B cell (primary cell): ENCODE measurements at regions not wholly inside any gene's neighbourhood (a gene's known extent, or its start where the extent isn't known, plus 50 kb on each side); places are given as distances from the start of the nearest gene placed in this dataset.

Experiments used
- ATAC-seq: fragments of 200-7000 bp; cut with Tn5 transposase; one replicate; pipeline ENCODE4 v1.10.0; 2021; ENCODE audit warnings: low read depth, mild to moderate bottlenecking, moderate number of reproducible peaks, moderate library complexity
- CTCF ChIA-PET: fragments of 350-600 bp; sonication (Branson Sonifier 250); formaldehyde crosslinking; loops from one replicate; lab custom pipeline; 2021; ENCODE audit warnings: antibody characterized with exemption, inconsistent platforms; lab: Charles Lee
- POLR2A ChIA-PET: fragments of 350-600 bp; sonication (Branson Sonifier 250); formaldehyde crosslinking; loops from one replicate; lab custom pipeline; 2021; ENCODE audit warnings: antibody characterized with exemption; lab: Charles Lee
- DNase-seq: peaks from one replicate; pipeline ENCODE4 v3.0.0; 2013
- H2AFZ ChIP-seq: 2 replicates; pipeline ENCODE4 v1.6.1; 2012; ENCODE audit warnings: mild to moderate bottlenecking, low read depth, low read length; ENCODE audit not compliant: insufficient read depth, poor library complexity, severe bottlenecking
- H3K27ac ChIP-seq, 2 donors: 1 replicate in 1 of 2; 2 replicates in 1 of 2; pipeline ENCODE4 v1.5.1; 2012 to 2013; ENCODE audit warnings: low read length in 2 of 2, mild to moderate bottlenecking in 2 of 2, moderate library complexity in 1 of 2
- H3K27me3 ChIP-seq, 4 experiments: fragments of 200-600 bp in 1 of 4; sonication (generic) in 1 of 4; replicated peaks in 1 of 4; 1 replicate in 2 of 4; 2 replicates in 2 of 4; pipeline versions ENCODE4 v1.6.1 to v1.7.0; 2013 to 2016; ENCODE audit warnings: low read length in 3 of 4, mild to moderate bottlenecking in 2 of 4, mixed read lengths in 1 of 4, moderate library complexity in 1 of 4; ENCODE audit not compliant: insufficient read depth in 4 of 4, control insufficient read depth in 3 of 4; ENCODE audit errors: control extremely low read depth in 1 of 4
- H3K36me3 ChIP-seq, 2 experiments: replicated peaks in 1 of 2; 1 replicate in 1 of 2; 2 replicates in 1 of 2; pipeline versions ENCODE4 v1.6.1 to v1.7.1; 2013; ENCODE audit warnings: low read length in 1 of 2; ENCODE audit not compliant: insufficient read depth in 2 of 2, control insufficient read depth in 1 of 2; ENCODE audit errors: control extremely low read depth in 1 of 2, extremely low read depth in 1 of 2
- H3K4me1 ChIP-seq, 2 donors: fragments of 200-600 bp in 1 of 2; sonication (generic) in 1 of 2; 1 replicate in 1 of 2; 2 replicates in 1 of 2; pipeline versions ENCODE4 v1.5.1 to v1.6.1; 2013 to 2017; ENCODE audit warnings: low read length in 2 of 2; ENCODE audit not compliant: control insufficient read depth in 2 of 2, insufficient read depth in 2 of 2
- H3K4me2 ChIP-seq: replicated peaks from 2 replicates; pipeline ENCODE3; 2012; ENCODE audit warnings: mild to moderate bottlenecking, low read depth, low read length; ENCODE audit not compliant: poor library complexity, severe bottlenecking
- H3K4me3 ChIP-seq, 5 experiments: fragments of 200-600 bp in 1 of 5; sonication (generic) in 1 of 5; 1 replicate in 3 of 5; 2 replicates in 2 of 5; pipeline versions ENCODE4 v1.5.1 to v1.7.0; 2011 to 2016; ENCODE audit warnings: low read length in 4 of 5, mild to moderate bottlenecking in 4 of 5, low read depth in 2 of 5, control low read depth in 1 of 5, moderate library complexity in 1 of 5; ENCODE audit not compliant: insufficient read depth in 1 of 5; ENCODE audit errors: control extremely low read depth in 1 of 5, extremely low read depth in 1 of 5
- H3K79me2 ChIP-seq: fragments of 200-600 bp; sonication (generic); one replicate; pipeline ENCODE4 v1.6.0; 2016; ENCODE audit warnings: low read length; ENCODE audit not compliant: control insufficient read depth, insufficient read depth
- H3K9ac ChIP-seq: fragments of 200-600 bp; sonication (generic); 2 replicates; pipeline ENCODE4 v1.6.1; 2017; ENCODE audit warnings: mild to moderate bottlenecking, low read length, moderate library complexity
- H3K9me3 ChIP-seq, 3 donors: one replicate each; pipeline versions ENCODE4 v1.6.1 to v1.7.1; 2013; ENCODE audit warnings: low read length in 2 of 3; ENCODE audit not compliant: control insufficient read depth in 2 of 3, insufficient read depth in 1 of 3; ENCODE audit errors: control extremely low read depth in 1 of 3
- H4K20me1 ChIP-seq: 2 replicates; pipeline ENCODE4 v1.6.0; 2012; ENCODE audit warnings: mild to moderate bottlenecking, low read length; ENCODE audit not compliant: insufficient read depth, control insufficient read depth, poor library complexity, severe bottlenecking
- H3K27ac Mint-ChIP-seq: one replicate; pipeline ENCODE4 v1.8.0; 2021; ENCODE audit warnings: mixed read lengths
- H3K27me3 Mint-ChIP-seq: one replicate; pipeline ENCODE4 v1.8.0; 2021; ENCODE audit warnings: mixed read lengths
- H3K4me1 Mint-ChIP-seq: one replicate; pipeline ENCODE4 v1.8.0; 2021; ENCODE audit warnings: mixed read lengths
- H3K4me3 Mint-ChIP-seq: one replicate; pipeline ENCODE4 v1.8.0; 2021; ENCODE audit warnings: mixed read lengths
- H3K9me3 Mint-ChIP-seq: one replicate; pipeline ENCODE4 v1.8.0; 2022; ENCODE audit warnings: mixed read lengths; ENCODE audit not compliant: insufficient read depth
- EZH2 ChIP-seq: IDR thresholded peaks from 2 replicates; pipeline ENCODE4 v1.6.1; 2012; ENCODE audit warnings: borderline replicate concordance, low read depth, mild to moderate bottlenecking, moderate library complexity, low read length; ENCODE audit not compliant: insufficient read depth, poor library complexity, severe bottlenecking
- WGBS: methylation state at CpG from one replicate; pipeline ENCODE4 v1.1.5; 2013; ENCODE audit warnings: missing lambda C conversion rate; ENCODE audit not compliant: insufficient coverage; 5-methylcytosine and 5-hydroxymethylcytosine counted together
- intact Hi-C: fragments of 100-400 bp; cut with micrococcal nuclease; formaldehyde crosslinking; loops from one replicate; pipeline ENCODE4 v1.10.0; 2022
- TF ChIP-seq, protein P1 (sequence below): fragments of 200-600 bp; IDR thresholded peaks from one replicate; pipeline ENCODE4 v1.8.0; 2022; ENCODE audit warnings: antibody characterized with exemption, mild to moderate bottlenecking

- H3K79me2 ChIP-seq: no peaks in the 10 kb centered on the region
- no peaks in the 10 kb centered on the region for H4K20me1 ChIP-seq
- no peaks in the 10 kb centered on the region for H3K4me1 Mint-ChIP-seq
- H3K4me1 ChIP-seq: no peaks in the 10 kb centered on the region
- no peak for TF ChIP-seq EZH2
- TF ChIP-seq, protein P1, sequence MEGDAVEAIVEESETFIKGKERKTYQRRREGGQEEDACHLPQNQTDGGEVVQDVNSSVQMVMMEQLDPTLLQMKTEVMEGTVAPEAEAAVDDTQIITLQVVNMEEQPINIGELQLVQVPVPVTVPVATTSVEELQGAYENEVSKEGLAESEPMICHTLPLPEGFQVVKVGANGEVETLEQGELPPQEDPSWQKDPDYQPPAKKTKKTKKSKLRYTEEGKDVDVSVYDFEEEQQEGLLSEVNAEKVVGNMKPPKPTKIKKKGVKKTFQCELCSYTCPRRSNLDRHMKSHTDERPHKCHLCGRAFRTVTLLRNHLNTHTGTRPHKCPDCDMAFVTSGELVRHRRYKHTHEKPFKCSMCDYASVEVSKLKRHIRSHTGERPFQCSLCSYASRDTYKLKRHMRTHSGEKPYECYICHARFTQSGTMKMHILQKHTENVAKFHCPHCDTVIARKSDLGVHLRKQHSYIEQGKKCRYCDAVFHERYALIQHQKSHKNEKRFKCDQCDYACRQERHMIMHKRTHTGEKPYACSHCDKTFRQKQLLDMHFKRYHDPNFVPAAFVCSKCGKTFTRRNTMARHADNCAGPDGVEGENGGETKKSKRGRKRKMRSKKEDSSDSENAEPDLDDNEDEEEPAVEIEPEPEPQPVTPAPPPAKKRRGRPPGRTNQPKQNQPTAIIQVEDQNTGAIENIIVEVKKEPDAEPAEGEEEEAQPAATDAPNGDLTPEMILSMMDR: no peak
- no peak for ATAC-seq
- H3K27ac ChIP-seq: no peak overlapping the region
- CTCF ChIA-PET: no interaction called here
- no peak overlapping the region for H3K4me3 ChIP-seq
- no peak overlapping the region for H3K9ac ChIP-seq
- no peak overlapping the region for H3K4me3 Mint-ChIP-seq
- no peak for DNase-seq
- no peaks in the 10 kb centered on the region for H3K27me3 Mint-ChIP-seq
- H3K27ac Mint-ChIP-seq: no peak overlapping the region
- H2AFZ ChIP-seq: no peak overlapping the region
- no CpG with 5 or more reads among the region's 1 CpG for WGBS
- intact Hi-C loops: no loop called here
- POLR2A ChIA-PET: no interaction called here
- no peaks in the 10 kb centered on the region for H3K36me3 ChIP-seq
- H3K9me3 Mint-ChIP-seq: peaks cover 6% of the 10 kb centered on the region
- H3K4me2 ChIP-seq: no peak overlapping the region
- H3K27me3 ChIP-seq: no peaks in the 10 kb centered on the region
- peaks cover 0 to 7% (median 3%) of the 10 kb centered on the region in 3 donors for H3K9me3 ChIP-seq
Measured at GRCh38 chr7:11946794-11947193, 114.8 kb upstream of the THSD7A start.

- peaks cover 2% of the 10 kb centered on the region for H3K9me3 Mint-ChIP-seq
- Histone ChIP-seq H3K9ac (no peak overlapping the region), H2AFZ (no peak overlapping the region), H3K27me3 (no peaks in the 10 kb centered on the region), H3K36me3 (no peaks in the 10 kb centered on the region), H3K9me3 (peaks cover 0 to 7% (median 2%) of the 10 kb centered on the region in 3 donors), H3K4me2 (no peak overlapping the region), H3K4me1 (no peaks in the 10 kb centered on the region), H4K20me1 (no peaks in the 10 kb centered on the region), H3K27ac (no peak overlapping the region), H3K4me3 (no peak overlapping the region), H3K79me2 (no peaks in the 10 kb centered on the region)
- no peaks in the 10 kb centered on the region for H3K4me1 Mint-ChIP-seq
- TF ChIP-seq, protein P1: no peak
- TF ChIP-seq EZH2: no peak
- peak; percentile 2 for DNase-seq
- H3K27ac Mint-ChIP-seq: no peak overlapping the region
- intact Hi-C loops: no loop called here
- no peaks in the 10 kb centered on the region for H3K27me3 Mint-ChIP-seq
- POLR2A ChIA-PET: no interaction called here
- CTCF ChIA-PET: no interaction called here
- ATAC-seq: no peak
- WGBS: 83% methylated on average over 4 of the region's 4 CpGs
- H3K4me3 Mint-ChIP-seq: no peak overlapping the region
Measured at GRCh38 chr7:11950281-11950680, 118.3 kb upstream of the THSD7A start.
